HepG2 (cell line): ENCODE measurements at regions not wholly inside any gene's neighbourhood (a gene's known extent, or its start where the extent isn't known, plus 50 kb on each side); places are given as distances from the start of the nearest gene placed in this dataset.
"Not testable (repeated sequence)": the region's sequence is repeated elsewhere in the genome, so short reads cannot be mapped to it uniquely, and the experiment has no call there.

Source experiments
- ATAC-seq: fragments of 200-7000 bp; cut with Tn5 transposase; 3 replicates; pipeline ENCODE4 v1.9.1; 2020; ENCODE audit warnings: mild to moderate bottlenecking, moderate library complexity
- BruUV-seq: library from RNA; stranded (reverse); fragments of 400-500 nt; replicated peaks from 2 replicates; lab custom pipeline; 2021; lab: Mats Ljungman, UMichigan
- CTCF ChIA-PET: fragments of 300-600 bp; formaldehyde crosslinking; extraction: SDS; loops from one replicate; lab custom pipeline; 2021; ENCODE audit warnings: low total read pairs, inconsistent platforms, low intra/inter-chr PET ratio; lab: Yijun Ruan, JAX
- POLR2A ChIA-PET: fragments of 350-600 bp; sonication (Branson Sonifier 250); formaldehyde crosslinking; loops from one replicate; lab custom pipeline; 2020; ENCODE audit warnings: antibody characterized with exemption, inconsistent platforms; lab: Yijun Ruan, JAX
- DNase-seq: peaks from one replicate; pipeline ENCODE4 v3.0.0-alpha.2; 2015; ENCODE audit warnings: low spot score
- FAIRE-seq: peaks from 3 replicates; lab custom pipeline; 2011; peaks lifted over from hg19 to GRCh38; lab: Jason Lieb, UNC
- H2AFZ ChIP-seq: one replicate; pipeline ENCODE4 v1.6.1; 2011; ENCODE audit warnings: low read length, inconsistent platforms
- H3K27ac ChIP-seq: fragments of 300-600 bp; 3 replicates; pipeline ENCODE4 v1.8.0; 2011; ENCODE audit warnings: mixed run types, mild to moderate bottlenecking, mixed read lengths, low read length, inconsistent platforms; ENCODE audit not compliant: insufficient read depth; ENCODE audit errors: extremely low read length
- H3K27me3 ChIP-seq, 2 experiments: fragments of 200-600 bp in 1 of 2; 2 replicates in 1 of 2; 3 replicates in 1 of 2; pipeline versions ENCODE4 v1.6.0 to v1.8.0; 2011; ENCODE audit warnings: low read length in 2 of 2, mild to moderate bottlenecking in 2 of 2, moderate library complexity in 2 of 2, inconsistent platforms in 1 of 2; ENCODE audit not compliant: insufficient read depth in 2 of 2, control insufficient read depth in 1 of 2
- H3K36me3 ChIP-seq, 2 experiments: fragments of 200-600 bp in 1 of 2; replicated peaks in 1 of 2; 2 replicates in 1 of 2; 3 replicates in 1 of 2; pipeline versions ENCODE4 v1.5.1 to v1.8.0; 2011; ENCODE audit warnings: low read length in 2 of 2, inconsistent platforms in 1 of 2; ENCODE audit not compliant: insufficient read depth in 2 of 2, control insufficient read depth in 1 of 2
- H3K4me1 ChIP-seq: 2 replicates; pipeline ENCODE4 v1.5.1; 2012; ENCODE audit warnings: low read length, inconsistent platforms; ENCODE audit not compliant: insufficient read depth
- H3K4me2 ChIP-seq: 2 replicates; pipeline ENCODE4 v1.6.0; 2011; ENCODE audit warnings: low read depth, low read length, inconsistent platforms
- H3K4me3 ChIP-seq, 3 experiments: fragments of 200-600 bp in 1 of 3; sonication (generic), shearing (Covaris generic) in 1 of 3; replicated peaks in 1 of 3; 2 replicates each; pipeline ENCODE4 v1.5.1; 2011 to 2016; ENCODE audit warnings: low read length in 3 of 3, inconsistent platforms in 2 of 3, low read depth in 2 of 3, mild to moderate bottlenecking in 2 of 3, control low read depth in 1 of 3, mixed read lengths in 1 of 3; ENCODE audit not compliant: insufficient read depth in 1 of 3
- H3K79me2 ChIP-seq: one replicate; pipeline ENCODE4 v1.6.1; 2011; ENCODE audit warnings: low read length, inconsistent platforms; ENCODE audit not compliant: insufficient read depth
- H3K9ac ChIP-seq: 2 replicates; pipeline ENCODE4 v1.6.0; 2011; ENCODE audit warnings: mild to moderate bottlenecking, low read depth, low read length, inconsistent platforms; ENCODE audit not compliant: insufficient read depth
- H3K9me3 ChIP-seq: 2 replicates; pipeline ENCODE4 v1.5.1; 2012; ENCODE audit warnings: mild to moderate bottlenecking, low read length
- H4K20me1 ChIP-seq: 2 replicates; pipeline ENCODE4 v1.6.0; 2011; ENCODE audit warnings: inconsistent platforms, mild to moderate bottlenecking, low read length, moderate library complexity; ENCODE audit not compliant: insufficient read depth
- FOXJ3 ChIP-seq: sonication (generic); formaldehyde crosslinking; IDR thresholded peaks from 2 replicates; pipeline ENCODE4 v1.4.0; 2020; ENCODE audit warnings: missing genetic modification reagents, mild to moderate bottlenecking, borderline replicate concordance
- HBP1 ChIP-seq: IDR thresholded peaks from 2 replicates; pipeline ENCODE4 v1.6.1; 2016; ENCODE audit warnings: low read depth, control low read depth
- KMT2B ChIP-seq: IDR thresholded peaks from 2 replicates; pipeline ENCODE4 v1.6.1; 2016; ENCODE audit warnings: missing genetic modification reagents, missing compliant biosample characterization
- NCOA5 ChIP-seq: sonication (generic); formaldehyde crosslinking; IDR thresholded peaks from 2 replicates; pipeline ENCODE4 v1.4.0; 2020; ENCODE audit warnings: missing genetic modification reagents
- RARG ChIP-seq: sonication (generic); formaldehyde crosslinking; IDR thresholded peaks from 2 replicates; pipeline ENCODE4 v1.4.0; 2020; ENCODE audit warnings: low read depth, mild to moderate bottlenecking, missing genetic modification reagents
- RXRA ChIP-seq: sonication (generic); formaldehyde crosslinking; IDR thresholded peaks from 2 replicates; pipeline ENCODE4 v1.5.1; 2020; ENCODE audit warnings: missing genetic modification reagents
- TFE3 ChIP-seq: IDR thresholded peaks from 2 replicates; pipeline ENCODE4 v1.6.1; 2016
- TMF1 ChIP-seq: sonication (generic); formaldehyde crosslinking; IDR thresholded peaks from 2 replicates; pipeline ENCODE4 v1.8.1; 2022; ENCODE audit warnings: low read depth, missing genetic modification reagents
- ZBTB10 ChIP-seq: sonication (generic); formaldehyde crosslinking; IDR thresholded peaks from 2 replicates; pipeline ENCODE4 v1.4.0; 2020; ENCODE audit warnings: missing genetic modification reagents, borderline replicate concordance
- ZFP90 ChIP-seq: sonication (generic); formaldehyde crosslinking; IDR thresholded peaks from 2 replicates; pipeline ENCODE4 v1.8.0; 2022; ENCODE audit warnings: missing genetic modification reagents, mild to moderate bottlenecking, inconsistent platforms, borderline replicate concordance
- ZNF326 ChIP-seq: sonication (generic); formaldehyde crosslinking; IDR thresholded peaks from 2 replicates; pipeline ENCODE4 v1.4.0; 2020; ENCODE audit warnings: missing genetic modification reagents, borderline replicate concordance
- ZNF441 ChIP-seq: sonication (generic); formaldehyde crosslinking; IDR thresholded peaks from 2 replicates; pipeline ENCODE4 v1.7.0; 2021; ENCODE audit warnings: missing genetic modification reagents, borderline replicate concordance
- WGBS: methylation state at CpG from one replicate; pipeline ENCODE4 v1.1.6; 2017; ENCODE audit warnings: low lambda C conversion rate; 5-methylcytosine and 5-hydroxymethylcytosine counted together
- in situ Hi-C: cut with HindIII; loops from 2 replicates; pipeline ENCODE4 v1.10.0; 2017; ENCODE audit warnings: low pct_unique_long_range_greater_than_20kb; ENCODE audit not compliant: extremely low pct_ligation_motif_present
- intact Hi-C: fragments of 100-400 bp; cut with micrococcal nuclease; formaldehyde crosslinking; loops from one replicate; pipeline ENCODE4 v1.10.0; 2022; ENCODE audit not compliant: unreplicated experiment

- 92% methylated on average over 14 of the region's 34 CpGs for WGBS
- H3K36me3 ChIP-seq, H2AFZ ChIP-seq, intact Hi-C loops, H3K4me1 ChIP-seq, H4K20me1 ChIP-seq, H3K4me2 ChIP-seq, CTCF ChIA-PET, DNase-seq, BruUV-seq, in situ Hi-C loops, H3K9ac ChIP-seq, H3K4me3 ChIP-seq, H3K27ac ChIP-seq, FAIRE-seq, H3K9me3 ChIP-seq, POLR2A ChIA-PET, ATAC-seq, H3K79me2 ChIP-seq, H3K27me3 ChIP-seq: not testable (repeated sequence)
Observed at GRCh38 chrX:133483771-133484170, 68.5 kb upstream of the GPC4 start.

- intact Hi-C loops (no loop called here), in situ Hi-C loops (no loop called here)
- DNase-seq (no peak), ATAC-seq (no peak), FAIRE-seq (no peak)
- no peak overlapping the region for H3K9ac ChIP-seq
- no peaks in the 10 kb centered on the region for H3K79me2 ChIP-seq
- H3K27me3 ChIP-seq: no peaks in the 10 kb centered on the region
- 4% methylated on average over 7 of the region's 7 CpGs for WGBS
- no peak overlapping the region for H3K4me3 ChIP-seq
- no peaks in the 10 kb centered on the region for H4K20me1 ChIP-seq
- no peak overlapping the region for H3K27ac ChIP-seq
- no peak overlapping the region for H2AFZ ChIP-seq
- no peak overlapping the region for H3K4me2 ChIP-seq
- CTCF ChIA-PET: no interaction called here
- POLR2A ChIA-PET: no interaction called here
- no peaks in the 10 kb centered on the region for H3K4me1 ChIP-seq
- no peaks in the 10 kb centered on the region for H3K9me3 ChIP-seq
- BruUV-seq: no TSS peak
- no peaks in the 10 kb centered on the region for H3K36me3 ChIP-seq
- no peak for TF ChIP-seq TFE3 (CRISPR knock-in tag)
- TF ChIP-seq RXRA (CRISPR knock-in tag): no peak
- no peak for TF ChIP-seq KMT2B (CRISPR knock-in tag)
- TF ChIP-seq TMF1: no peak
- no peak for TF ChIP-seq NCOA5 (CRISPR knock-in tag)
- TF ChIP-seq ZFP90 (CRISPR knock-in tag): no peak
- TF ChIP-seq RARG (CRISPR knock-in tag): no peak
- TF ChIP-seq FOXJ3 (CRISPR knock-in tag): no peak
- TF ChIP-seq ZNF326 (CRISPR knock-in tag): no peak
- no peak for TF ChIP-seq ZBTB10 (CRISPR knock-in tag)
- TF ChIP-seq ZNF441 (CRISPR knock-in tag): no peak
- TF ChIP-seq HBP1 (CRISPR knock-in tag): no peak
Observed at GRCh38 chrX:133482056-133482952, 67.0 kb upstream of the GPC4 start.
